H9 (cell line): ENCODE measurements at regions not wholly inside any gene's neighbourhood (a gene's known extent, or its start where the extent isn't known, plus 50 kb on each side); places are given as distances from the start of the nearest gene placed in this dataset.

ENCODE experiments used
- DNase-seq: peaks from one replicate; pipeline ENCODE4 v3.0.0-alpha.2; 2017
- H2AFZ ChIP-seq: one replicate; pipeline ENCODE4 v1.6.1; 2013; ENCODE audit warnings: mild to moderate bottlenecking, low read length, control low read depth, moderate library complexity
- H2AK5ac ChIP-seq: 2 replicates; pipeline ENCODE4 v1.6.1; 2013; ENCODE audit warnings: low read length, control low read depth, mixed read lengths; ENCODE audit not compliant: insufficient read length
- H2BK120ac ChIP-seq: one replicate; pipeline ENCODE4 v1.6.1; 2013; ENCODE audit warnings: low read depth, mild to moderate bottlenecking, low read length, control low read depth, inconsistent platforms; ENCODE audit not compliant: poor library complexity, severe bottlenecking
- H2BK12ac ChIP-seq: 2 replicates; pipeline ENCODE4 v1.6.1; 2013; ENCODE audit warnings: low read length, control low read depth, mixed read lengths, low read depth; ENCODE audit not compliant: insufficient read length
- H2BK15ac ChIP-seq: 2 replicates; pipeline ENCODE4 v1.6.1; 2013; ENCODE audit warnings: low read depth, low read length, control low read depth
- H2BK20ac ChIP-seq: one replicate; pipeline ENCODE4 v1.6.1; 2013; ENCODE audit warnings: low read depth, mild to moderate bottlenecking, low read length, control low read depth, inconsistent platforms; ENCODE audit not compliant: poor library complexity, severe bottlenecking
- H2BK5ac ChIP-seq: 2 replicates; pipeline ENCODE4 v1.6.1; 2013; ENCODE audit warnings: low read length, control low read depth, mixed read lengths; ENCODE audit not compliant: insufficient read length
- H3K14ac ChIP-seq: 2 replicates; pipeline ENCODE4 v1.6.1; 2013; ENCODE audit warnings: low read length, control low read depth; ENCODE audit not compliant: insufficient read depth
- H3K18ac ChIP-seq: 2 replicates; pipeline ENCODE4 v1.6.1; 2013; ENCODE audit warnings: low read depth, mild to moderate bottlenecking, mixed read lengths, low read length, control low read depth; ENCODE audit not compliant: insufficient read length
- H3K23ac ChIP-seq: 2 replicates; pipeline ENCODE4 v1.6.1; 2013; ENCODE audit warnings: low read length, control low read depth, mixed read lengths, low read depth; ENCODE audit not compliant: insufficient read length
- H3K23me2 ChIP-seq: 2 replicates; pipeline ENCODE4 v1.6.1; 2013; ENCODE audit warnings: low read depth, mild to moderate bottlenecking, mixed read lengths, low read length, control low read depth; ENCODE audit not compliant: insufficient read length, poor library complexity, severe bottlenecking
- H3K27ac ChIP-seq: 2 replicates; pipeline ENCODE4 v1.5.1; 2013; ENCODE audit warnings: low read length, control low read depth, mixed read lengths, low read depth; ENCODE audit not compliant: insufficient read length
- H3K27me3 ChIP-seq: 2 replicates; pipeline ENCODE4 v1.6.1; 2013; ENCODE audit warnings: low read length, control low read depth, inconsistent platforms; ENCODE audit not compliant: insufficient read depth
- H3K4ac ChIP-seq: 2 replicates; pipeline ENCODE4 v1.6.1; 2013; ENCODE audit warnings: low read depth, mild to moderate bottlenecking, control low read depth, inconsistent platforms, low read length, moderate library complexity
- H3K4me1 ChIP-seq: 2 replicates; pipeline ENCODE4 v1.6.1; 2013; ENCODE audit warnings: low read length, control low read depth, inconsistent platforms; ENCODE audit not compliant: insufficient read depth
- H3K4me2 ChIP-seq: 2 replicates; pipeline ENCODE4 v1.6.1; 2013; ENCODE audit warnings: low read length, control low read depth, mixed read lengths; ENCODE audit not compliant: insufficient read length, insufficient read depth
- H3K56ac ChIP-seq: 2 replicates; pipeline ENCODE4 v1.6.1; 2013; ENCODE audit warnings: low read depth, mild to moderate bottlenecking, mixed read lengths, low read length, control low read depth; ENCODE audit not compliant: insufficient read length
- H3K79me1 ChIP-seq: 2 replicates; pipeline ENCODE4 v1.6.1; 2013; ENCODE audit warnings: low read depth, mild to moderate bottlenecking, moderate library complexity, low read length, control low read depth, inconsistent platforms; ENCODE audit not compliant: insufficient read depth, poor library complexity, severe bottlenecking
- H3K79me2 ChIP-seq: 2 replicates; pipeline ENCODE4 v1.6.1; 2013; ENCODE audit warnings: low read length, control low read depth, inconsistent platforms; ENCODE audit not compliant: insufficient read depth
- H3K9ac ChIP-seq: 2 replicates; pipeline ENCODE4 v1.6.1; 2013; ENCODE audit warnings: low read length, control low read depth, mixed read lengths; ENCODE audit not compliant: insufficient read length; ENCODE audit errors: extremely low read depth
- H3K9me3 ChIP-seq: one replicate; pipeline ENCODE4 v1.6.1; 2013; ENCODE audit warnings: low read depth, low read length, inconsistent platforms; ENCODE audit not compliant: control insufficient read depth
- H3T11ph ChIP-seq: one replicate; pipeline ENCODE4 v1.6.1; 2013; ENCODE audit warnings: mild to moderate bottlenecking, low read length, control low read depth, inconsistent platforms
- H4K20me1 ChIP-seq: one replicate; pipeline ENCODE4 v1.6.1; 2013; ENCODE audit not compliant: control insufficient read depth, insufficient read length, insufficient read depth
- H4K5ac ChIP-seq: 2 replicates; pipeline ENCODE4 v1.6.1; 2013; ENCODE audit warnings: low read depth, mild to moderate bottlenecking, mixed read lengths, low read length, control low read depth; ENCODE audit not compliant: insufficient read length
- H4K8ac ChIP-seq: replicated peaks from 2 replicates; pipeline ENCODE4 v1.6.1; 2013; ENCODE audit warnings: low read length, control low read depth, mixed read lengths, low read depth; ENCODE audit not compliant: insufficient read length
- H4K91ac ChIP-seq: 2 replicates; pipeline ENCODE4 v1.6.1; 2013; ENCODE audit warnings: low read depth, mild to moderate bottlenecking, moderate library complexity, mixed read lengths, low read length, control low read depth; ENCODE audit not compliant: insufficient read length
- H3K27ac Mint-ChIP-seq, 3 experiments: 2 replicates in 2 of 3; 3 replicates in 1 of 3; pipeline ENCODE4 v1.8.0; 2020 to 2021; ENCODE audit warnings: mixed read lengths in 3 of 3, mild to moderate bottlenecking in 1 of 3, moderate library complexity in 1 of 3
- H3K27me3 Mint-ChIP-seq: 2 replicates; pipeline ENCODE4 v1.8.0; 2021; ENCODE audit warnings: low read depth, mild to moderate bottlenecking, moderate library complexity, mixed read lengths
- H3K36me3 Mint-ChIP-seq, 3 experiments: 2 replicates in 2 of 3; 3 replicates in 1 of 3; pipeline ENCODE4 v1.8.0; 2020 to 2021; ENCODE audit warnings: low read depth in 3 of 3, mixed read lengths in 3 of 3; ENCODE audit not compliant: insufficient read depth in 1 of 3
- H3K4me1 Mint-ChIP-seq, 2 experiments: 2 replicates each; pipeline ENCODE4 v1.8.0; 2020; ENCODE audit warnings: mixed read lengths in 2 of 2
- H3K4me3 Mint-ChIP-seq, 2 experiments: 2 replicates in 1 of 2; 3 replicates in 1 of 2; pipeline ENCODE4 v1.8.0; 2020 to 2021; ENCODE audit warnings: mild to moderate bottlenecking in 2 of 2, mixed read lengths in 2 of 2, moderate library complexity in 1 of 2
- H3K9me3 Mint-ChIP-seq, 2 experiments: 2 replicates in 1 of 2; 3 replicates in 1 of 2; pipeline ENCODE4 v1.8.0; 2020; ENCODE audit warnings: mild to moderate bottlenecking in 2 of 2, mixed read lengths in 2 of 2, moderate library complexity in 1 of 2
- WGBS: extraction: QIAGEN DNeasy Blood & Tissue Kit; methylation state at CpG from one replicate; pipeline ENCODE4 v1.1.7; 2013; ENCODE audit warnings: missing lambda C conversion rate, low lambda C conversion rate, mixed read lengths; ENCODE audit not compliant: insufficient read length; ENCODE audit errors: extremely low coverage; 5-methylcytosine and 5-hydroxymethylcytosine counted together
- TF ChIP-seq, protein P1 (sequence below): fragments of 200-600 bp; sonication (generic); conservative IDR thresholded peaks from 3 replicates; pipeline ENCODE4 v1.8.0; 2021; ENCODE audit warnings: antibody characterized with exemption, mild to moderate bottlenecking

DNA sequence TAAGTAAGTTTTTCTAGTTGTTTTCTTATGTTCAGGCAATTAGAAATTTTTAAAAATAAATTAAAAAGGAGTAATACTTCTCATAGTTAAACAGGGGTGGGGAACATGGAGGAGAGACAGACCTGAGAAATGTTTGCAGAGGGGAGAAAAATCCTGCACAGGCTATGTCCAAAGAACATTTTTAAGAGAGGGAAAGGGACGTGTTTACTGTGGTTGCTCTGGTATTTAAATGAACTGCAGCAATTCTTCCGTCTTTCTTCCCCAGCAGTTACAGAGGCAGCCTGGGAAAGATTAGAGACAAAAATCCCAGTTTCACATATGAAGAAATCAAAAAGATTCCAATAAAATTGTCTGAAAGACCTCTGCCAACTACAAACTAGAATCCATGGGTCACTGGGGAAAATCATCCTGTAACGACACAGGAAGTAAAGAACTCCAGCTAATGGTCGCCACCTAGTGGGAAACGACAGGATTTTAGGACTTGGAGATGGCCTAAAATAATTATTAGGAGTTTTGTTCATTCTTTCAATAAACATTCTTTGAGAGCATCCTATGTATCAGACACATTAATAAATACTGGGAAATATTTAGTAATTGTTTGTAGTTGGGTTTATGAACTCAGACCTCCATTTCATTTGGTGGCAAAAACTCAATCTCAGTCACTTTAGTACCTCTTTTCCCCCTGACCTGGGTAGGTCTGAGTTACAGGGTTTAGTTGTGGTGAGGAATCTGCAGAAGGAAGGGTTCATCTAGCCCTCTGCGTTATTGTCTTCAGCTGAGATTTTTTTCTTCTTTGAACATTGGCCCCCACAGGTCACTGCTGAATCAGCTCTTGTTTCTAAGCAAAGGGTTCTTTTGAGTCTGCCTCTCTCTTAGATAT is 69.9 kb upstream of the GOLIM4 start:
- no peak overlapping the region for H3K56ac ChIP-seq
- no peak overlapping the region for H3K23ac ChIP-seq
- no peak overlapping the region for H4K91ac ChIP-seq
- H3T11ph ChIP-seq, result no peak overlapping the region
- H3K4me2 ChIP-seq, result no peak overlapping the region
- no peak overlapping the region for H4K8ac ChIP-seq
- H3K4ac ChIP-seq, result no peak overlapping the region
- no peak overlapping the region for H3K9ac ChIP-seq
- WGBS, result no CpG with 5 or more reads among the region's 6 CpGs
- no peaks in the 10 kb centered on the region for H3K9me3 Mint-ChIP-seq
- H3K27me3 ChIP-seq, result no peaks in the 10 kb centered on the region
- no peak overlapping the region for H4K5ac ChIP-seq
- no peak overlapping the region for H2BK5ac ChIP-seq
- no peaks in the 10 kb centered on the region for H3K9me3 ChIP-seq
- no peak overlapping the region for H2BK12ac ChIP-seq
- no peaks in the 10 kb centered on the region for H4K20me1 ChIP-seq
- no peak overlapping the region for H2BK20ac ChIP-seq
- no peaks in the 10 kb centered on the region for H3K36me3 Mint-ChIP-seq
- H3K27me3 Mint-ChIP-seq, result no peaks in the 10 kb centered on the region
- peak overlapping the region in 1 of 3 experiments; percentile 91; a peak in 3 of 7 replicates for H3K27ac Mint-ChIP-seq
- no peaks in the 10 kb centered on the region for H3K79me1 ChIP-seq
- H3K4me1 ChIP-seq, result no peaks in the 10 kb centered on the region
- H3K27ac ChIP-seq, result no peak overlapping the region
- H2BK120ac ChIP-seq, result no peak overlapping the region
- no peaks in the 10 kb centered on the region for H3K79me2 ChIP-seq
- no peak overlapping the region for H3K4me3 Mint-ChIP-seq
- TF ChIP-seq, protein P1, sequence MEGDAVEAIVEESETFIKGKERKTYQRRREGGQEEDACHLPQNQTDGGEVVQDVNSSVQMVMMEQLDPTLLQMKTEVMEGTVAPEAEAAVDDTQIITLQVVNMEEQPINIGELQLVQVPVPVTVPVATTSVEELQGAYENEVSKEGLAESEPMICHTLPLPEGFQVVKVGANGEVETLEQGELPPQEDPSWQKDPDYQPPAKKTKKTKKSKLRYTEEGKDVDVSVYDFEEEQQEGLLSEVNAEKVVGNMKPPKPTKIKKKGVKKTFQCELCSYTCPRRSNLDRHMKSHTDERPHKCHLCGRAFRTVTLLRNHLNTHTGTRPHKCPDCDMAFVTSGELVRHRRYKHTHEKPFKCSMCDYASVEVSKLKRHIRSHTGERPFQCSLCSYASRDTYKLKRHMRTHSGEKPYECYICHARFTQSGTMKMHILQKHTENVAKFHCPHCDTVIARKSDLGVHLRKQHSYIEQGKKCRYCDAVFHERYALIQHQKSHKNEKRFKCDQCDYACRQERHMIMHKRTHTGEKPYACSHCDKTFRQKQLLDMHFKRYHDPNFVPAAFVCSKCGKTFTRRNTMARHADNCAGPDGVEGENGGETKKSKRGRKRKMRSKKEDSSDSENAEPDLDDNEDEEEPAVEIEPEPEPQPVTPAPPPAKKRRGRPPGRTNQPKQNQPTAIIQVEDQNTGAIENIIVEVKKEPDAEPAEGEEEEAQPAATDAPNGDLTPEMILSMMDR, result peak; percentile 83
- no peak overlapping the region for H2AK5ac ChIP-seq
- no peak overlapping the region for H3K18ac ChIP-seq
- no peaks in the 10 kb centered on the region for H3K23me2 ChIP-seq
- no peak overlapping the region for H2BK15ac ChIP-seq
- peak; percentile 47 for DNase-seq
- no peak overlapping the region for H3K14ac ChIP-seq
- H3K4me1 Mint-ChIP-seq, result peaks cover 2% of the 10 kb centered on the region in 2 experiments; a peak in 1 of 4 replicates
- H2AFZ ChIP-seq, result peak overlapping the region; percentile 98
